Type B pancreatic cell (in vitro differentiated cells): ENCODE measurements at regions not wholly inside any gene's neighbourhood (a gene's known extent, or its start where the extent isn't known, plus 50 kb on each side); places are given as distances from the start of the nearest gene placed in this dataset.
"Not testable (repeated sequence)": the region's sequence is repeated elsewhere in the genome, so short reads cannot be mapped to it uniquely, and the experiment has no call there.

ENCODE experiments used
- DNase-seq: peaks from one replicate; pipeline ENCODE4 v3.0.0; 2021; ENCODE audit warnings: mixed read lengths; ENCODE audit not compliant: unreplicated experiment; ENCODE audit errors: extremely low spot score
- H3K27ac Mint-ChIP-seq: 2 replicates; pipeline ENCODE4 v1.8.0; 2021; ENCODE audit warnings: mild to moderate bottlenecking, mixed read lengths
- H3K27me3 Mint-ChIP-seq: 2 replicates; pipeline ENCODE4 v1.8.0; 2021; ENCODE audit warnings: mixed read lengths
- H3K36me3 Mint-ChIP-seq: 2 replicates; pipeline ENCODE4 v1.8.0; 2021; ENCODE audit warnings: mixed read lengths
- H3K4me1 Mint-ChIP-seq: one replicate; pipeline ENCODE4 v1.8.0; 2021; ENCODE audit warnings: mixed read lengths; ENCODE audit not compliant: unreplicated experiment
- H3K4me3 Mint-ChIP-seq: 2 replicates; pipeline ENCODE4 v1.8.0; 2021; ENCODE audit warnings: mild to moderate bottlenecking, mixed read lengths
- H3K9me3 Mint-ChIP-seq: 2 replicates; pipeline ENCODE4 v1.8.0; 2021; ENCODE audit warnings: mixed read lengths
- TF ChIP-seq, protein P1 (sequence below): fragments of 200-600 bp; sonication (generic); conservative IDR thresholded peaks from 2 replicates; pipeline ENCODE4 v1.5.0; 2021; ENCODE audit warnings: antibody characterized with exemption, mild to moderate bottlenecking

DNA sequence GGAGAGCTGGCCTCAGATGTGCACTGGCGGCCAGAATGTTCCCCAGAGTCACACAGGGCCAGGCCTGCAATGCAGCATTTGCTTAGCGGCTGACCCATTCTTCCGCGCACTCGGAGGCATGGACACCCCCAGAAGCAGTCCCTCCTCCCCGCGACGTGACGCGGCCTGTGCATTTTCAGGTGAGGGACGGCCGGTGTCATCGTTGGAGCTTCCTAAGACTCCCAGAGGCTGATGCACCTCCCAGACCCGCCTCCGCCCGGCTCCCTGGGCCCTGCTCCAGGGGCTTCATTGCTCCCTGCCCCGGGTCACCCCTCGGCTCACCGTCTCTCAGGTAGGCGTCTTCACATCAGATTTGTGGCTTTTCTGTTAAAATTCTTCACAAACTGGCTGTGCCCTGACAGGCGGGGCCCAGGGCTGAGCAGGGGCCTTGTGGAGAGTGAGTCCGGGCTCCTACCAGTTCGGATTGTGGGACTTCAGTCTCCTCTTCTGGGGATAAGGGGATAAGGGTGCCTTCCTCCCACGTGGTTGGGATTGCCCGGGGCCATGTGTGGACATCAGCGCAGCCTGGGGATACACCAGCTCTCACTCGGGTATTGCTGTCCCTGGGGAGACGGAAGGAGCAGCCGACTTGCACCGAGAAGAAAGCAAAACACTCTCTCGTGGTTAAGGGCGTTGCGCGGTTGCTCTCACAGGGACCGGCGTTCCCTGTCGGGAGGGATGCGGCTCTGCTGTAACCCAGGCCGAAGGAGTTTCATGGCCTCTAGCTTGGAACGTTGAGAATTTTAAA is 249.1 kb downstream of the ADGRD1 start:
- Mint-ChIP-seq H3K4me1 (no peaks in the 10 kb centered on the region), H3K9me3 (no peaks in the 10 kb centered on the region)
- TF ChIP-seq, protein P1, sequence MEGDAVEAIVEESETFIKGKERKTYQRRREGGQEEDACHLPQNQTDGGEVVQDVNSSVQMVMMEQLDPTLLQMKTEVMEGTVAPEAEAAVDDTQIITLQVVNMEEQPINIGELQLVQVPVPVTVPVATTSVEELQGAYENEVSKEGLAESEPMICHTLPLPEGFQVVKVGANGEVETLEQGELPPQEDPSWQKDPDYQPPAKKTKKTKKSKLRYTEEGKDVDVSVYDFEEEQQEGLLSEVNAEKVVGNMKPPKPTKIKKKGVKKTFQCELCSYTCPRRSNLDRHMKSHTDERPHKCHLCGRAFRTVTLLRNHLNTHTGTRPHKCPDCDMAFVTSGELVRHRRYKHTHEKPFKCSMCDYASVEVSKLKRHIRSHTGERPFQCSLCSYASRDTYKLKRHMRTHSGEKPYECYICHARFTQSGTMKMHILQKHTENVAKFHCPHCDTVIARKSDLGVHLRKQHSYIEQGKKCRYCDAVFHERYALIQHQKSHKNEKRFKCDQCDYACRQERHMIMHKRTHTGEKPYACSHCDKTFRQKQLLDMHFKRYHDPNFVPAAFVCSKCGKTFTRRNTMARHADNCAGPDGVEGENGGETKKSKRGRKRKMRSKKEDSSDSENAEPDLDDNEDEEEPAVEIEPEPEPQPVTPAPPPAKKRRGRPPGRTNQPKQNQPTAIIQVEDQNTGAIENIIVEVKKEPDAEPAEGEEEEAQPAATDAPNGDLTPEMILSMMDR = no peak

DNA sequence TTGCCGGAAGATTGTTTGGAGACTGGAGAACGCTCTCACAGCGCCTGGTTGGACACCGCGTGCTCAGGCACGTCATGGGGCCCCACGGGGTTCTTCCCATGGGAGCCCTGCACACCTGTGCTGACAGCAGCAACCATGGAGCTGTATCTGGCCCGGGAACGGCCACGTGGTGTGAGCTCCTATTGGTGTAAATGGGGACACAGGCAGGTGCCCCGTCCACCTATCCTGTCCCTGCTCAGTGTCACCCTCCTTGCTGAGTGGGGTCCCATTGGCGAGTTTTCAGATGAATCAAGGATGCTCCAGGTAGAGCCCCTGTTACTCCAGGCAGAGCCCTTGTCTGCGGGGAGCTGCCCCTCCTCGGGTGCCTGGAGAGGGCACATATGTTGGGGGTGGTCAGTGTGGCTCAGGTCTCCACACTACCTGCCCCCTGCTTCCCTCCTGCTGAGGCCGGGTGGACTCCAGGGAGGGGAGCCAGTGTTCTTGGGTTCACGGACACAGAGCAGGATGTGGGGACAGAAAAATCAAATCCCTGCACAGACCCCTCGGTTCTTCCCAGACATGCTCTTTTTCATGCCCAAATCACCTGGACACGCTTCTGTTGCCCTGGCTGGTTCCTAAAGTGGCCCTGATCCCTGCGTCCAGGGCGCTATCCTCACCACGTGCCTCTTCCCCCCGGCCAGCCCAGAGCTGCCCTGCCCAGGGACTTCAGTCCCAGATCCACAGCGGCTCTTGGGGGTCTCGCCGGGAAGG is 250.1 kb downstream of the ADGRD1 start:
- no peak overlapping the region for H3K4me3 Mint-ChIP-seq
- no peak overlapping the region for H3K27ac Mint-ChIP-seq
- no peaks in the 10 kb centered on the region for H3K36me3 Mint-ChIP-seq
- H3K9me3 Mint-ChIP-seq = no peaks in the 10 kb centered on the region
- no peaks in the 10 kb centered on the region for H3K4me1 Mint-ChIP-seq
- peak; percentile 64 for DNase-seq
- H3K27me3 Mint-ChIP-seq = peaks cover 2% of the 10 kb centered on the region
- TF ChIP-seq, protein P1 = no peak

More for the DNA sequence above, 249.1 kb downstream of the ADGRD1 start:
- H3K27me3 Mint-ChIP-seq = peaks cover 2% of the 10 kb centered on the region
- H3K36me3 Mint-ChIP-seq = no peaks in the 10 kb centered on the region
- peak; percentile 60 for DNase-seq
- H3K27ac Mint-ChIP-seq = no peak overlapping the region
- H3K4me3 Mint-ChIP-seq = no peak overlapping the region

DNA sequence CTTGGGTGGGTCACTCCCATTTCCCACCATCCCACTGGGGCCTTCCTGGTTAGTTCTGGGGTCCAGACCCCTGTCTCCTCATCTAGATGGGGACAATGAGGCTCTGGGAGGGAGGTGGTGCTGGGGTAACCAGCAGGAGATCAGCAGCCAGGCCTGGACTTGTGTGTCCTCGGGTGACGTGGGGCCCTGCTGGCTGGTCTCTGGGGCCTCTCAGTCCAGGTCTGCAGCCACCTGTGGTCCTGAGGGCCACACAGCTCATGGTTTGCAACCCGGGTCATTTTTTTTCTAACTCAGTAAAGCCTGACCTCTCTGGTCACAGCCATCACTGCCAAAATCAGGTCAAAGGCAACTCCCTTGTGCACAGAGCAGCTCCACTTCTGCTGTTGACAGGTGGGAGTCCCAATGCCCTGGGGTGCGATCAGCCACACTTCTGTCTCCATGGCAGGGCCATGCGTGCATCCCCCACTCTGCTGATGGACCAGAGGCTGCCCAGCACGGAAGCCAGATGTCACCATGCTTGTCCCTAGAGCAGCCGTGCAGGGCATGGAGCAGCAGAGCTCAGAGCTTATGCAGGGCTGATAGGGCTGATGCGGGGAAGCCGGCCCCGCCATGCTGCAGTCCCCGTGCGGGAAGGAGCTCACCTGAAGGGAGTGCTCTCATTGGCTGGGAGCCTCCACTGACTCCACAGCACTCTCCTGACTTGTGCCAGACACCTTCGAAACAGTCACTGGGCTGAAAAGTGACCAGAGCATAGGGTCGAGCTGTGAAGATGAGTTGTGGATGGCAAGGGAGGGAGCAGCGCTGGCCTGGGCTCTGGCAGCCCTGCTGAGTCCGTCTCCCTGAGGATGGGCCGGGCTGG is 250.9 kb downstream of the ADGRD1 start:
- no peak overlapping the region for H3K27ac Mint-ChIP-seq
- H3K27me3 Mint-ChIP-seq = peaks cover 5% of the 10 kb centered on the region
- DNase-seq = peak; percentile 59
- no peaks in the 10 kb centered on the region for H3K4me1 Mint-ChIP-seq
- no peaks in the 10 kb centered on the region for H3K9me3 Mint-ChIP-seq
- no peaks in the 10 kb centered on the region for H3K36me3 Mint-ChIP-seq
- TF ChIP-seq, protein P1 = no peak
- H3K4me3 Mint-ChIP-seq = no peak overlapping the region

DNA sequence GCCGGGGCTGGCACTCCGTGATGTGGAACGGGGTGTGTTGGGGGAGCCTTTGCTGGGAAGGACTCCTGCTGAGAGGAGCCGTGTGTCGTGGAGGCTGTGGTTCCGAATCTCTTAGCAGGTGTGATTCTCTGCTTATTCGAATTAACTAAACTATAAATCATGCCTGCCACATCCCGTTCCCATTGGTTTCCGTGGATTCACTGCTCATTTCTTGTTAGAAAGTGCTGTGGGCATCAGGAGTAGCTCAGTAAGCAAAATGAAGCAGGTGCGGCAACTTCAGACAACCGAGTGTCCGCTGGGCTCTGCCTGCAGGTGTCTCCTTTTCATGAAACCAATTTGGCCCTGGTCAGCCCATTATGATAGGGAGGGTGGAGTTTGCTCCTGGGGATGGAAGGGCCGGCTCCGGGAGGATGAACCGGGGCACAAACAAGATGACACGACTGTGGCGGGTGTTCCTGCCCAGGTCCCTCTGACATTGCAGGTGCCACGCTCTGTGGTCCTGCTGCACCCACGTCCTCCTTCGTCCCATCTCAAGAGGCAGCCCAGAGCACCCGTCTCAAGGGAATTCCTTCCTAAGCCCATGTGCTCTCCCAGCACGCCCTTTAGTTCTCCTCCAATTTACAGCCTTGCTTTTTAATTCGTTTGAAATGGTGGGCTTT is 251.7 kb downstream of the ADGRD1 start:
- H3K36me3 Mint-ChIP-seq = not testable (repeated sequence)

DNA sequence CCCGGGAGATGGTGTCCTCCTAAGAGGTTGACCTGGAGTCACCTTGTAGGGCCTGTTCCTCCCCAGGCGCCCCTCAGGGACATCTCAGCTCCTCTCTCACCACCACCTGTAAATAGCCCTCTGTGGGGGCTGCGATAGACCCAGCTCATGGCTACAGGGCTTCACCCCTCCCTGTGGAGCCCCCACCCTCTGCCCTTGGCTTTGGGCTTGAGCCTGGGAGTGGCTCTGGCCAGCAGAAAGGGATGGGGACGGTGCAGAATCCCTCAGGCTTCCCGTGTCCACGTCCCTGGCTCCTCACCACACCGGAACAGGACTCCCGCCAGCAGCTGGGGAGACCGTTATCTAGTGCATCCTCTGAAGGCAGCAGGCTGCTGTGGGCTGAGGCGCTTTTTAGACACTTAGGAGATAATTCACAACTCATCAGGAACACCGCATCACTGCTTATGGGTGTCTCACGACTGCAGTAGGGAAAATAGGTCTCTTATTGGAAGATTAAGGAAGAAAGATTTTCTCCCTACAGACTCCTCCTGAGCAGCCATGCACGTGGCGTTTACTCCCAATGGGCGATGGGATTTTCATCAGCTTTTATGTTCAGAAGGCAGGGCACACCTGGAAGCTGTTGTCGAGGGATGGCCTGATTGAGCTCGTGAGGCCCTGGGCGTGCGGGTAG is 253.1 kb downstream of the ADGRD1 start:
- not testable (repeated sequence) for H3K36me3 Mint-ChIP-seq, H3K9me3 Mint-ChIP-seq, H3K4me1 Mint-ChIP-seq, H3K27ac Mint-ChIP-seq, H3K27me3 Mint-ChIP-seq, H3K4me3 Mint-ChIP-seq
- DNase-seq = peak; percentile 57

More for the DNA sequence above, 251.7 kb downstream of the ADGRD1 start:
- not testable (repeated sequence) for H3K27ac Mint-ChIP-seq, H3K27me3 Mint-ChIP-seq, H3K4me1 Mint-ChIP-seq, H3K4me3 Mint-ChIP-seq, H3K9me3 Mint-ChIP-seq, DNase-seq

DNA sequence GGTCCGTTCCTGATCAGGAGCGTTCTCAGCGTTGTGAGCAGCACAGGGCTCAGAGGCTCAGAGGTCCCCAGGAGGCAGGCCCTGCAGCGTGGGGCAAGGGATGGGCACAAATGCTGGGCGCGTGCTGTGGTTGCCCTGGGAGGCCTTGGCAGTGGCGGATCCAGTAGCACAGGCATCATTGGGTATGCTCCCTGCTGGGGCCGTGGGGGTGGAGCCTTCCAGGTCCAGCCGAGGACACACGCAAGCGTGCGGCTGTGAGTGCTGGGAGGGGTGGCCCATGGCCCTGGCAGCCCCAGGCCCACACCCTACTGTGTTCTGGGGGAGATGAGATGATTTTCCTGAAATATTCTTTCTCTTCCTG is 253.6 kb downstream of the ADGRD1 start:
- not testable (repeated sequence) for H3K27ac Mint-ChIP-seq, H3K36me3 Mint-ChIP-seq, H3K27me3 Mint-ChIP-seq, H3K4me1 Mint-ChIP-seq, H3K4me3 Mint-ChIP-seq, H3K9me3 Mint-ChIP-seq
- DNase-seq = peak; percentile 54

DNA sequence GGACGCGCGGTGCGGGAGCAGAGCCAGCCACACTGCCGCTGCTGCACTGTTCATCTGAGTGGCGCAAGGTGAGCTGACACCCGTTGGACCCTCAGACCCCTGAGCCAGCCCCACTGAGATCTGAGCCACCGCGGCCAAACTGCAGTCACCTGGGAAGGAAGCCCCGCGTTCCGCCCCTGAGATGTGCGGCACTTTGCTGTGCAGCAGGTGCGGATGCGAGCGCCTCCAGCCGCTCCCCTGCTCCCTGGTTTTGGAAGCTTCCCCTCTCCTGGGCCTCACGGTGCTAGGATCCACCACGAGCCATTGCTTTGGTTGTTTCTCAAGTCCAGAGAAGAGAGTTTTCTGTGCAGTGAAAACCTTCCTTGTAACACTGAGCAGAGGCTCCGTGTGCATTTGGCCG is 254.1 kb downstream of the ADGRD1 start:
- not testable (repeated sequence) for H3K9me3 Mint-ChIP-seq, H3K36me3 Mint-ChIP-seq, H3K27ac Mint-ChIP-seq, H3K4me3 Mint-ChIP-seq, H3K27me3 Mint-ChIP-seq, H3K4me1 Mint-ChIP-seq
- peak; percentile 52 for DNase-seq
